Osteocyte (in vitro differentiated cells): ENCODE measurements at regions not wholly inside any gene's neighbourhood (a gene's known extent, or its start where the extent isn't known, plus 50 kb on each side); places are given as distances from the start of the nearest gene placed in this dataset.

ENCODE experiments used
- DNase-seq: peaks from one replicate; pipeline ENCODE4 v3.0.0; 2021; ENCODE audit warnings: mixed read lengths; ENCODE audit not compliant: unreplicated experiment; ENCODE audit errors: extremely low spot score
- H3K27ac Mint-ChIP-seq: one replicate; pipeline ENCODE4 v1.8.0; 2021; ENCODE audit warnings: mild to moderate bottlenecking, mixed read lengths; ENCODE audit not compliant: unreplicated experiment
- H3K27me3 Mint-ChIP-seq: one replicate; pipeline ENCODE4 v1.8.0; 2021; ENCODE audit warnings: mixed read lengths; ENCODE audit not compliant: unreplicated experiment
- H3K36me3 Mint-ChIP-seq: one replicate; pipeline ENCODE4 v1.8.0; 2021; ENCODE audit warnings: mixed read lengths; ENCODE audit not compliant: unreplicated experiment
- H3K4me1 Mint-ChIP-seq: one replicate; pipeline ENCODE4 v1.8.0; 2021; ENCODE audit warnings: mixed read lengths; ENCODE audit not compliant: unreplicated experiment
- H3K4me3 Mint-ChIP-seq: one replicate; pipeline ENCODE4 v1.8.0; 2021; ENCODE audit warnings: mild to moderate bottlenecking, moderate library complexity, mixed read lengths; ENCODE audit not compliant: unreplicated experiment
- H3K9me3 Mint-ChIP-seq: one replicate; pipeline ENCODE4 v1.8.0; 2021; ENCODE audit warnings: mixed read lengths; ENCODE audit not compliant: unreplicated experiment
- TF ChIP-seq, protein P1 (sequence below): fragments of 200-600 bp; sonication (generic); IDR thresholded peaks from 2 replicates; pipeline ENCODE4 v1.5.0; 2021; ENCODE audit warnings: antibody characterized with exemption, mild to moderate bottlenecking, moderate library complexity

DNA sequence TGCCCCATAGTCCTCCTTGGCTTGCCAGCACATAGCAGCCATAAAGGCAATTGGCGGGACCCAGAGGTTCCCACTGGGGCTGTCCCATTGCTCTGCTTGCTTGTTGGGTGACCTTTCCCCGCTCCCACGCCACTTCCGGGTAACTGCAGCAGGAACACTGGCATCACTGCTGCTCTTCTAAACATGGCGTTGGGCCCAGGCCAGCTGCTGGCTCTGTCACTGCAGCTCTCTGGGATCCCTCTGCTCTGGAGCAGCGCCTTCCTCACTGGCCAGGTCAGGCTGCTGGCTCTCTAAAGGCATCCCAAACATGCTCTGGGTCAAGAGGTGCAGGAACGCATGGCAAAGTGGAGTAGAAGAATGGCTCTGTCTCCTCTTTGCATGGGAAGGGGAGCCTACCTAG lies 92.9 kb downstream of the DRD1 start:
- no peaks in the 10 kb centered on the region for H3K4me1 Mint-ChIP-seq
- no peaks in the 10 kb centered on the region for H3K27me3 Mint-ChIP-seq
- DNase-seq: no peak
- H3K4me3 Mint-ChIP-seq: no peak overlapping the region
- TF ChIP-seq, protein P1, sequence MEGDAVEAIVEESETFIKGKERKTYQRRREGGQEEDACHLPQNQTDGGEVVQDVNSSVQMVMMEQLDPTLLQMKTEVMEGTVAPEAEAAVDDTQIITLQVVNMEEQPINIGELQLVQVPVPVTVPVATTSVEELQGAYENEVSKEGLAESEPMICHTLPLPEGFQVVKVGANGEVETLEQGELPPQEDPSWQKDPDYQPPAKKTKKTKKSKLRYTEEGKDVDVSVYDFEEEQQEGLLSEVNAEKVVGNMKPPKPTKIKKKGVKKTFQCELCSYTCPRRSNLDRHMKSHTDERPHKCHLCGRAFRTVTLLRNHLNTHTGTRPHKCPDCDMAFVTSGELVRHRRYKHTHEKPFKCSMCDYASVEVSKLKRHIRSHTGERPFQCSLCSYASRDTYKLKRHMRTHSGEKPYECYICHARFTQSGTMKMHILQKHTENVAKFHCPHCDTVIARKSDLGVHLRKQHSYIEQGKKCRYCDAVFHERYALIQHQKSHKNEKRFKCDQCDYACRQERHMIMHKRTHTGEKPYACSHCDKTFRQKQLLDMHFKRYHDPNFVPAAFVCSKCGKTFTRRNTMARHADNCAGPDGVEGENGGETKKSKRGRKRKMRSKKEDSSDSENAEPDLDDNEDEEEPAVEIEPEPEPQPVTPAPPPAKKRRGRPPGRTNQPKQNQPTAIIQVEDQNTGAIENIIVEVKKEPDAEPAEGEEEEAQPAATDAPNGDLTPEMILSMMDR: no peak
- no peaks in the 10 kb centered on the region for H3K36me3 Mint-ChIP-seq
- H3K27ac Mint-ChIP-seq: no peak overlapping the region
- no peaks in the 10 kb centered on the region for H3K9me3 Mint-ChIP-seq

DNA sequence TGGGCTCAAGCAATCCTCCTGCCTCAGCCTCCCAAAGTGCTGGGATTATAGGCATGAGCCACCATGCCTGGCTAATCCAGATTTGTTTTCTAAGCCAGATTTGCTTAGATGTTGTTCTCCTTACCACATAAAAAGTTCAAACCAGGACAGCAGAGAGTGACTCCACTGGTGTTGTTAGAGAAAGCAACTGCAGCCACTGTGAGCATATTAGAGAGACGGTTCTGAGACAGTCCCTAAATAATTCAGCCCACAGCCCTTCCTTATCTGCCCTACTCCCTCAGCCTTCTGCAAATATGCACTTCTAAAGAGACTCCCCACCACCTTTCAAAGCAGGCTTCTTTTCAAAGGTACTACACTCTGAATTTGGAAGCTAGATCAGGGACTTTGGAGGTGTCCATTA lies 96.1 kb downstream of the DRD1 start:
- no peak for DNase-seq

DNA sequence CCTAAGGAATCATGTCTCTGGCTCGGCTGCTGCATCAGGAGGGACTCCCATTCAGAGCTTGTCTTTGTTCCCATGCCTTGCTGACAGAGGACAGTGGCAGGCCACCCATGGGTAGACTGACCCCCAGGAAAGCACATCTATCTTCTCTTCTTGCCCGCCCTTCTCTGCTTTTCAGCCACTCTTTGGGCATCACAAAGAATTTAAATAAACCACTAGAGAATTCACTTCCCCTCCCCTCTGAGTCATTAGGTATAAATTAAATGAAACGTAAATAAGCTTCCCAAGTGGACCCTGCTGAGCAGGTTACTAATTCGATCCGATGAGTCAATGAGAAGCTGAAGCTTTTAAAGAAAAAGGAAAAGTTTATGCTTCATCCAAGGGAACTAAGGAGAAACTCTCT lies 97.0 kb downstream of the DRD1 start:
- no peaks in the 10 kb centered on the region for H3K36me3 Mint-ChIP-seq
- no peak for DNase-seq
- no peaks in the 10 kb centered on the region for H3K27me3 Mint-ChIP-seq
- peaks cover 8% of the 10 kb centered on the region for H3K9me3 Mint-ChIP-seq
- H3K27ac Mint-ChIP-seq: no peak overlapping the region
- H3K4me1 Mint-ChIP-seq: no peaks in the 10 kb centered on the region
- TF ChIP-seq, protein P1: no peak
- no peak overlapping the region for H3K4me3 Mint-ChIP-seq

More for the DNA sequence above, 96.1 kb downstream of the DRD1 start:
- TF ChIP-seq, protein P1: no peak
- no peaks in the 10 kb centered on the region for H3K36me3 Mint-ChIP-seq
- no peaks in the 10 kb centered on the region for H3K27me3 Mint-ChIP-seq
- peaks cover 8% of the 10 kb centered on the region for H3K9me3 Mint-ChIP-seq
- H3K27ac Mint-ChIP-seq: no peak overlapping the region
- H3K4me3 Mint-ChIP-seq: no peak overlapping the region
- H3K4me1 Mint-ChIP-seq: no peaks in the 10 kb centered on the region

DNA sequence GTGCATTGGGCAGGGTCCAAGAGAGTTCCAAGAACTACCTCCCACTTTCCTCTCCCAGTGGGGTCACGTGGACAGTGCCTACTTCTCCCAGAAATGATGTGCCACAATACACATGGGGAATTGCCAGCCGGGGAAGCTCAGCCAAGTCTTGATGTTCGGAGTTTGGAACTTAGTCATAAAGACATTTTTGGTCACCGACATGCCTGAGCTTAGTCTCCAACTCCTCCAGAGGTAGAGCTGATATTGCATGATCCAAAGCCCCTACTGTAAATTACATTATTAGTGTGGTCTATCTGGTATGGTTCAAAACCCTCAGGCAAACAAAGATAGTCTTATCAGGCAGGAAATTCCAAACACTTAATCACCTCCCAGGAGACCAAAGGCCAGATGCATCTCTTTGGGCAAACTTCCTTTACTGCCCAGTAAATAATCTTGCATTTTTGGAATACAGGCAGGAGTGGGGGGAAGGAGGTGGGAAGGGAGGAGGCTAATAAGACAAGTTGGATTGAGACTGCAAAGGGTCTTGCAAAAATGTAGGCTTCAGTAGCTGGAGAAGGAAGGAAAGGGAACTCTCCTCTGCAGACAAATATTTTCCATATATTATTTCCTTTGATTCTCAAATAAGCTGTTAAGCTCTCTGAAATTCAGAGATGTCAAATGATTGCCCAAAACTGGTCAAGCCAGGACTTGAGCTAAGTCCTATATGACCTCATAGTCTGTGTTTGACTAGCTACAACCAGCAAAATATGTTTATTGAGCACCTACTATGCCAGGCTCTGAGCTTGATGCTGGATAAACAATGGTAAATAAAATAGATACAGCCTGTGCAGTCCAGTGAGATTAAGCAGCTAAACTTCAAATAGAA lies 99.4 kb downstream of the DRD1 start:
- Mint-ChIP-seq H3K36me3 (no peaks in the 10 kb centered on the region), H3K27me3 (no peaks in the 10 kb centered on the region), H3K4me1 (no peaks in the 10 kb centered on the region), H3K9me3 (peaks cover 8% of the 10 kb centered on the region), H3K27ac (no peak overlapping the region), H3K4me3 (no peak overlapping the region)
- DNase-seq: no peak
- TF ChIP-seq, protein P1: no peak

DNA sequence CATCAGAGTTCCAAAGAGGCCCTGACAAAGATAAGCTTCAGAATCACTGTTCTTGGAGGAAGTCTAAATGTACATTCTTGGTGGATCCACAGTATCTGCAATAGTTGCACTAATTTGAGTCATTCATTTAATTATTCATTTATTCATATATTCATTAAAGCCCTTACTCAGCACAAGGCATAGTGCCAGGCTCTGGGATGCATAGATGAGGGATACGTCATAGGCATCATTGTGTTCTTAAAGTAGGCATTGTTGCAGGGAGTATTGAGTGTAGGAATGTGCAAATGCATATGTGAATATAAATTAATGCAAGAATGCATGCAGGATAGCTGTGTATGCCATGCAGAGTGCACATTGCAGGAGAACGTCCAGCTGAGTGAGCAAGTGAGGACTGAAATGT lies 100.7 kb downstream of the DRD1 start:
- peaks cover 8% of the 10 kb centered on the region for H3K9me3 Mint-ChIP-seq
- no peak overlapping the region for H3K4me3 Mint-ChIP-seq
- no peaks in the 10 kb centered on the region for H3K27me3 Mint-ChIP-seq
- DNase-seq: no peak
- no peaks in the 10 kb centered on the region for H3K36me3 Mint-ChIP-seq
- no peaks in the 10 kb centered on the region for H3K4me1 Mint-ChIP-seq
- TF ChIP-seq, protein P1: no peak
- H3K27ac Mint-ChIP-seq: no peak overlapping the region
